GM23248 (cell line): ENCODE measurements at regions not wholly inside any gene's neighbourhood (a gene's known extent, or its start where the extent isn't known, plus 50 kb on each side); places are given as distances from the start of the nearest gene placed in this dataset.
A peak's percentile ranks its signal among the peaks of the same experiment; 100 is the strongest.
"Not testable (repeated sequence)": the region's sequence is repeated elsewhere in the genome, so short reads cannot be mapped to it uniquely, and the experiment has no call there.

Experiments
- DNase-seq: peaks from one replicate; pipeline ENCODE4 v3.0.0-alpha.2; 2015
- H2AFZ ChIP-seq: fragments of 200-600 bp; sonication (generic); 2 replicates; pipeline ENCODE4 v1.6.1; 2016; ENCODE audit warnings: antibody characterized with exemption
- H3F3A ChIP-seq: fragments of 200-600 bp; sonication (generic); 2 replicates; pipeline ENCODE4 v1.6.1; 2016; ENCODE audit warnings: mild to moderate bottlenecking, antibody characterized with exemption, mixed run types; ENCODE audit not compliant: insufficient read depth
- H3K27ac ChIP-seq: fragments of 200-600 bp; sonication (generic); 2 replicates; pipeline ENCODE4 v1.5.1; 2016; ENCODE audit warnings: mild to moderate bottlenecking
- H3K27me3 ChIP-seq: fragments of 200-600 bp; sonication (generic); replicated peaks from 2 replicates; pipeline ENCODE4 v1.6.1; 2016; ENCODE audit warnings: mild to moderate bottlenecking; ENCODE audit not compliant: insufficient read depth
- H3K36me3 ChIP-seq: fragments of 200-600 bp; sonication (generic); 2 replicates; pipeline ENCODE4 v1.6.1; 2016; ENCODE audit warnings: low read depth, mild to moderate bottlenecking
- H3K4me1 ChIP-seq: fragments of 200-600 bp; sonication (generic); 2 replicates; pipeline ENCODE4 v1.6.1; 2016; ENCODE audit warnings: mild to moderate bottlenecking; ENCODE audit not compliant: insufficient read depth
- H3K4me2 ChIP-seq: fragments of 200-600 bp; sonication (generic); one replicate; pipeline ENCODE4 v1.6.1; 2016; ENCODE audit warnings: mild to moderate bottlenecking; ENCODE audit not compliant: unreplicated experiment
- H3K4me3 ChIP-seq: fragments of 200-600 bp; sonication (generic); 2 replicates; pipeline ENCODE4 v1.5.1; 2016; ENCODE audit warnings: mild to moderate bottlenecking
- H3K79me2 ChIP-seq: fragments of 200-600 bp; sonication (generic); 2 replicates; pipeline ENCODE4 v1.6.1; 2016; ENCODE audit warnings: mild to moderate bottlenecking; ENCODE audit not compliant: insufficient read depth
- H3K9ac ChIP-seq: fragments of 200-600 bp; sonication (generic); 2 replicates; pipeline ENCODE4 v1.6.1; 2016; ENCODE audit warnings: mild to moderate bottlenecking
- H3K9me2 ChIP-seq: fragments of 200-600 bp; sonication (generic); 2 replicates; pipeline ENCODE4 v1.6.1; 2016; ENCODE audit warnings: mixed run types, mild to moderate bottlenecking, moderate library complexity; ENCODE audit not compliant: insufficient read depth
- H3K9me3 ChIP-seq: fragments of 200-600 bp; sonication (generic); one replicate; pipeline ENCODE4 v1.6.1; 2017; ENCODE audit warnings: low read depth
- H4K20me1 ChIP-seq: fragments of 200-600 bp; sonication (generic); 2 replicates; pipeline ENCODE4 v1.6.0; 2016; ENCODE audit not compliant: insufficient read depth
- EZH2 ChIP-seq: fragments of 200-600 bp; sonication (generic); IDR thresholded peaks from 2 replicates; pipeline ENCODE4 v1.6.1; 2018; ENCODE audit warnings: antibody characterized with exemption, mild to moderate bottlenecking; ENCODE audit not compliant: insufficient read depth, poor library complexity, severe bottlenecking
- EZH2phosphoT487 ChIP-seq: fragments of 200-600 bp; sonication (generic); IDR thresholded peaks from 2 replicates; pipeline ENCODE4 v1.6.1; 2018; ENCODE audit warnings: antibody characterized with exemption, moderate library complexity, mild to moderate bottlenecking, low read depth; ENCODE audit not compliant: insufficient read depth
- WGBS, 2 experiments: methylation state at CpG; one replicate each; pipeline ENCODE4 v1.1.6; 2015 to 2017; ENCODE audit warnings: low lambda C conversion rate in 2 of 2, low coverage in 1 of 2; ENCODE audit errors: missing lambda C conversion rate in 2 of 2; 5-methylcytosine and 5-hydroxymethylcytosine counted together
- in situ Hi-C: fragments of 300-500 bp; cut with MboI; formaldehyde crosslinking; loops from 2 replicates; pipeline ENCODE4 v1.15.0; 2020

- H3K9me2 ChIP-seq, result no peaks in the 10 kb centered on the region
- H4K20me1 ChIP-seq, result no peaks in the 10 kb centered on the region
- H3F3A ChIP-seq, result no peaks in the 10 kb centered on the region
- H3K4me2 ChIP-seq, result no peak overlapping the region
- H3K9ac ChIP-seq, result no peak overlapping the region
- 67 to 68% methylated on average over 4 of the region's 4 CpGs for WGBS, 2 experiments
- H3K36me3 ChIP-seq, result no peaks in the 10 kb centered on the region
- no peak for TF ChIP-seq EZH2phosphoT487
- no peak for TF ChIP-seq EZH2
- no peak for DNase-seq
- in situ Hi-C loops, result no loop called here
- no peak overlapping the region for H3K4me3 ChIP-seq
- no peak overlapping the region for H3K27ac ChIP-seq
- H3K27me3 ChIP-seq, result no peaks in the 10 kb centered on the region
- no peaks in the 10 kb centered on the region for H3K79me2 ChIP-seq
- no peak overlapping the region for H2AFZ ChIP-seq
- no peaks in the 10 kb centered on the region for H3K4me1 ChIP-seq
- no peaks in the 10 kb centered on the region for H3K9me3 ChIP-seq
Measured at GRCh38 chr5:96547486-96547885, 114.4 kb upstream of the PCSK1 start.

DNA sequence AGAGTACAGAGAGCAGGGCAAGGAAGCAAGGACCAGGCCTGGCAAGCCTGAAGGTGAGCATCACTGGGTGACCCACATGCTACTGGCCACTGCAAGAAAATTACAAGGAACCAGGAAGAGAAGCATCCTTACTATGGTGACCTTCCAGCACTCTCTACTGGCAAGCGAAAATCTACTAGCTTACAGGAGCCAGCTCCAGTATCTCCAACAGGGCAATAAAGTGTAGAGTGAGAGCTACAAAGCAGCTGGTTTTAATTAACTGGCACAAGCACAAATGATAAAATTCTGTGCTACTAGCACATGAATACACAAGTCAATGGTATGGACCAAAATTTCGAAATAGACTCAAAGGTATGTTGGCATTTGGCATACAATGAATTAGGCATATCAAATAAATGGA is 113.3 kb upstream of the CAST start:
- H3K4me1 ChIP-seq, result no peaks in the 10 kb centered on the region
- no peak overlapping the region for H3K9ac ChIP-seq
- H3K4me2 ChIP-seq, result no peak overlapping the region
- 40 to 41% methylated on average over 2 of the region's 2 CpGs for WGBS, 2 experiments
- no peak overlapping the region for H2AFZ ChIP-seq
- H3K9me3 ChIP-seq, result no peaks in the 10 kb centered on the region
- DNase-seq, result peak; percentile 54
- no peak overlapping the region for H3K4me3 ChIP-seq
- H3K9me2 ChIP-seq, result no peaks in the 10 kb centered on the region
- H3K27ac ChIP-seq, result no peak overlapping the region
- no peaks in the 10 kb centered on the region for H3F3A ChIP-seq
- H3K79me2 ChIP-seq, result no peaks in the 10 kb centered on the region
- no peaks in the 10 kb centered on the region for H3K27me3 ChIP-seq
- in situ Hi-C loops, result no loop called here
- no peaks in the 10 kb centered on the region for H4K20me1 ChIP-seq
- no peaks in the 10 kb centered on the region for H3K36me3 ChIP-seq
- TF ChIP-seq EZH2phosphoT487, result no peak
- TF ChIP-seq EZH2, result no peak

- H3K27me3 ChIP-seq, H3K36me3 ChIP-seq, H3K9ac ChIP-seq, DNase-seq, H3K79me2 ChIP-seq, H2AFZ ChIP-seq, H3K4me2 ChIP-seq, H3K9me2 ChIP-seq, H3K9me3 ChIP-seq, in situ Hi-C loops, H3K4me3 ChIP-seq, H4K20me1 ChIP-seq, H3K27ac ChIP-seq: not testable (repeated sequence)
- peaks cover 20% of the 10 kb centered on the region for H3F3A ChIP-seq
- WGBS, 2 experiments, result 65 to 78% methylated on average over 2 of the region's 2 CpGs
- H3K4me1 ChIP-seq, result peaks cover 23% of the 10 kb centered on the region
Measured at GRCh38 chr5:96560857-96561256, 101.3 kb upstream of the CAST start.

DNA sequence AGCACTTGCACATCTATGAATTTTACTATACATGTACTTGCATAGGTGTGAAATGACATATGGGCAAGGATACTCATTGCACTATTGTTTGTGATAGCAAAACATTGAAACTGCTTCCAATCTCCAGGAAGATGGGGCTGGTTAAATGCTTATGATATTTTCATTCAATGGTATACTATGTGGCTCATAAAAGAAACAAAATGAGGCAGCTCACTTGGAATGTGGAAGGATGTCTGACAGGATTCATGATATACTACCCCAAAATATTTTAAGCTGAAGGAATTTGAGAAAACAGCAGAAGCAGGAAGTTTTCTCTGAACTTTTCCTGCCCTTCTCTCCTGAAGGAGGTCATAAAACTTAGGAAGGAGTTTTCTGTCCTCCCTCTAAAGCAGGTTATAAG is 99.6 kb upstream of the CAST start:
- DNase-seq, result peak; percentile 62
- H3K27me3 ChIP-seq, result no peaks in the 10 kb centered on the region
- H3K79me2 ChIP-seq, result no peaks in the 10 kb centered on the region
- TF ChIP-seq EZH2 (no peak), EZH2phosphoT487 (no peak)
- in situ Hi-C loops, result no loop called here
- H3K27ac ChIP-seq, result peak overlapping the region; percentile 57
- H3K9me3 ChIP-seq, result no peaks in the 10 kb centered on the region
- peak overlapping the region; percentile 24 for H3K4me2 ChIP-seq
- H4K20me1 ChIP-seq, result no peaks in the 10 kb centered on the region
- no peaks in the 10 kb centered on the region for H3K36me3 ChIP-seq
- peaks cover 40% of the 10 kb centered on the region for H3K4me1 ChIP-seq
- H3K9me2 ChIP-seq, result no peaks in the 10 kb centered on the region
- no peak overlapping the region; the same call in 1 of the 2 replicates for H3K9ac ChIP-seq
- H3K4me3 ChIP-seq, result no peak overlapping the region
- H3F3A ChIP-seq, result peaks cover 36% of the 10 kb centered on the region
- peak overlapping the region; percentile 33 for H2AFZ ChIP-seq

DNA sequence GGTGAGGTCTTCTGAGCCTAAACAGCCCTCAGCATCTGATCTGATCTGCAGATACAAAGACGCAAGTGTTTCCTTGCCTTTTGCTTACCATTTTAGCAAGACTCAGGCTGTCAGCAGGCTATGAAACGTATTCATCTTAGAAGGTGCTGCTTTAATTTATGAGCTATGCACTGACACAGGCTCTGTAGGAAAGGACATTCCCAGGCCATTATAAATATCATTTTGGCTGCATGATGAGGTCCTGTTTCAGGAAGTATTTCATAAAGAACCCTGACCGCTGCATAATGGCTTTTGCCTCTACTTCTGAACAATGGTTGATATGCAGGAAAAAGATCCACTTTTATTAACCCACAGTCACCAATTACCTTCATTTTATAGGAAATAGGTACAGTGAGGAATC is 98.4 kb upstream of the CAST start:
- Histone ChIP-seq H3K27me3 (no peaks in the 10 kb centered on the region), H3K9me3 (no peaks in the 10 kb centered on the region), H4K20me1 (no peaks in the 10 kb centered on the region), H3K79me2 (no peaks in the 10 kb centered on the region), H3K9me2 (no peaks in the 10 kb centered on the region), H3K4me2 (no peak overlapping the region), H3K36me3 (no peaks in the 10 kb centered on the region), H2AFZ (no peak overlapping the region), H3K4me1 (peaks cover 42% of the 10 kb centered on the region), H3K27ac (no peak overlapping the region), H3F3A (peaks cover 39% of the 10 kb centered on the region), H3K4me3 (no peak overlapping the region), H3K9ac (no peak overlapping the region)
- TF ChIP-seq EZH2 (no peak), EZH2phosphoT487 (no peak)
- in situ Hi-C loops, result no loop called here
- DNase-seq, result no peak
- WGBS, 2 experiments, result 92 to 94% methylated on average over 3 of the region's 3 CpGs
